Calu3 (cell line): ENCODE measurements at regions not wholly inside any gene's neighbourhood (a gene's known extent, or its start where the extent isn't known, plus 50 kb on each side); places are given as distances from the start of the nearest gene placed in this dataset.

ENCODE experiments used
- BruUV-seq: library from RNA; stranded (reverse); fragments of 400-500 nt; replicated peaks from 2 replicates; lab custom pipeline; 2021; lab: Mats Ljungman, UMichigan
- CTCF ChIA-PET: fragments of 300-600 bp; sonication (Branson Sonifier 250); formaldehyde crosslinking; loops from one replicate; lab custom pipeline; 2022; ENCODE audit warnings: antibody characterized with exemption; lab: Charles Lee
- DNase-seq: peaks from one replicate; pipeline ENCODE4 v3.0.0; 2022
- H3K27ac Mint-ChIP-seq: one replicate; pipeline ENCODE4 v1.8.0; 2022; ENCODE audit warnings: mixed read lengths; ENCODE audit not compliant: unreplicated experiment
- H3K27me3 Mint-ChIP-seq: one replicate; pipeline ENCODE4 v1.8.0; 2022; ENCODE audit warnings: mixed read lengths; ENCODE audit not compliant: unreplicated experiment
- H3K36me3 Mint-ChIP-seq: one replicate; pipeline ENCODE4 v1.8.0; 2022; ENCODE audit warnings: mild to moderate bottlenecking, moderate library complexity, mixed read lengths; ENCODE audit not compliant: insufficient read depth, unreplicated experiment
- H3K4me1 Mint-ChIP-seq: one replicate; pipeline ENCODE4 v1.8.0; 2022; ENCODE audit warnings: mild to moderate bottlenecking, low read depth, mixed read lengths; ENCODE audit not compliant: unreplicated experiment
- H3K4me3 Mint-ChIP-seq: one replicate; pipeline ENCODE4 v1.8.0; 2022; ENCODE audit warnings: mild to moderate bottlenecking, low read depth, moderate library complexity, mixed read lengths; ENCODE audit not compliant: unreplicated experiment
- H3K9me3 Mint-ChIP-seq: one replicate; pipeline ENCODE4 v1.8.0; 2022; ENCODE audit warnings: low read depth, mixed read lengths; ENCODE audit not compliant: unreplicated experiment
- CTCF ChIP-seq: fragments of 200-600 bp; IDR thresholded peaks from one replicate; pipeline ENCODE4 v1.8.0; 2022; ENCODE audit warnings: antibody characterized with exemption; ENCODE audit not compliant: unreplicated experiment
- intact Hi-C: fragments of 100-400 bp; cut with micrococcal nuclease; formaldehyde crosslinking; loops from one replicate; pipeline ENCODE4 v1.10.0; 2022; ENCODE audit not compliant: unreplicated experiment

GRCh38 chr18:10330428-10330827 lies 124.0 kb upstream of the APCDD1 start:
- H3K27me3 Mint-ChIP-seq = peaks cover 53% of the 10 kb centered on the region
- intact Hi-C loops = no loop called here
- no peak overlapping the region for H3K27ac Mint-ChIP-seq

GRCh38 chr18:10332452-10332851 lies 122.0 kb upstream of the APCDD1 start:
- no TSS peak for BruUV-seq
- intact Hi-C loops = no loop called here
- Mint-ChIP-seq H3K36me3 (no peaks in the 10 kb centered on the region), H3K4me3 (no peak overlapping the region), H3K27ac (no peak overlapping the region), H3K27me3 (peaks cover 73% of the 10 kb centered on the region), H3K4me1 (no peaks in the 10 kb centered on the region), H3K9me3 (no peaks in the 10 kb centered on the region)
- DNase-seq = no peak
- no peak for TF ChIP-seq CTCF
- CTCF ChIA-PET = no interaction called here

More at GRCh38 chr18:10330428-10330827, 124.0 kb upstream of the APCDD1 start:
- CTCF ChIA-PET = no interaction called here
- no peak for TF ChIP-seq CTCF
- no peak for DNase-seq
- Mint-ChIP-seq H3K36me3 (no peaks in the 10 kb centered on the region), H3K4me3 (no peak overlapping the region), H3K9me3 (no peaks in the 10 kb centered on the region), H3K4me1 (no peaks in the 10 kb centered on the region)
- no TSS peak for BruUV-seq

- DNase-seq = no peak
- Mint-ChIP-seq H3K4me3 (no peak overlapping the region), H3K27me3 (peaks cover 80% of the 10 kb centered on the region), H3K27ac (no peak overlapping the region), H3K4me1 (no peaks in the 10 kb centered on the region), H3K36me3 (no peaks in the 10 kb centered on the region), H3K9me3 (peaks cover 3% of the 10 kb centered on the region)
- no peak for TF ChIP-seq CTCF
- CTCF ChIA-PET = no interaction called here
- intact Hi-C loops = no loop called here
- BruUV-seq = no TSS peak
Observed at GRCh38 chr18:10336749-10337350, 117.6 kb upstream of the APCDD1 start.

- no peak overlapping the region for H3K27ac Mint-ChIP-seq
- H3K36me3 Mint-ChIP-seq = no peaks in the 10 kb centered on the region
- no peak for TF ChIP-seq CTCF
- peaks cover 3% of the 10 kb centered on the region for H3K9me3 Mint-ChIP-seq
- DNase-seq = no peak
- H3K27me3 Mint-ChIP-seq = peaks cover 63% of the 10 kb centered on the region
- intact Hi-C loops = no loop called here
- H3K4me3 Mint-ChIP-seq = no peak overlapping the region
- BruUV-seq = no TSS peak
- no peaks in the 10 kb centered on the region for H3K4me1 Mint-ChIP-seq
- CTCF ChIA-PET = no interaction called here
Observed at GRCh38 chr18:10340821-10341220, 113.6 kb upstream of the APCDD1 start.
